ENCODE measurements at regions not wholly inside any gene's neighbourhood (a gene's known extent, or its start where the extent isn't known, plus 50 kb on each side); places are given as distances from the start of the nearest gene placed in this dataset.

- Histone ChIP-seq H3K9me3 (no peaks in the 10 kb centered on the region), H3K36me3 (no peaks in the 10 kb centered on the region), H3K4me1 (no peaks in the 10 kb centered on the region), H3K27ac (no peak overlapping the region), H3K27me3 (no peaks in the 10 kb centered on the region), H3K4me3 (no peak overlapping the region)
- intact Hi-C loops (cut with DNase I), result loop anchor here (5.0 kb wide), 2 partner anchors 162 to 342 kb away; no protein-coding TSS in a partner anchor
- DNase-seq, result no peak
- WGBS, 2 donors, result 0 to 3% methylated on average over 1 of the region's 1 CpG
- TF ChIP-seq CTCF (IDR thresholded peaks at IDR 0.05) (peak in 2 of 4 experiments; percentile 16 to 34), POLR2AphosphoS5 (IDR thresholded peaks at IDR 0.05) (no peak)
These were observed 99.3 kb upstream of the ARMCX2 start for GRCh38 chrX:101759000-101759399.

GRCh38 chrX:101750744-101751143 is 91.1 kb upstream of the ARMCX2 start:
- Histone ChIP-seq H3K4me1 (no peaks in the 10 kb centered on the region), H3K4me3 (no peak overlapping the region), H3K36me3 (no peaks in the 10 kb centered on the region), H3K27ac (no peak overlapping the region), H3K27me3 (no peaks in the 10 kb centered on the region), H3K9me3 (no peaks in the 10 kb centered on the region)
- no peak for DNase-seq
- TF ChIP-seq POLR2AphosphoS5 (IDR thresholded peaks at IDR 0.05) (no peak), POLR2A (IDR thresholded peaks at IDR 0.05) (no peak), CTCF (IDR thresholded peaks at IDR 0.05) (no peak), EP300 (IDR thresholded peaks at IDR 0.05) (no peak)
- intact Hi-C loops (cut with DNase I), result no loop called here
- 75 to 83% methylated on average over 4 of the region's 4 CpGs for WGBS, 2 donors

- intact Hi-C loops (cut with DNase I), result no loop called here
- H3K27ac ChIP-seq, result no peak overlapping the region
- no peaks in the 10 kb centered on the region for H3K4me1 ChIP-seq
- H3K4me3 ChIP-seq, result no peak overlapping the region
- H3K27me3 ChIP-seq, result no peaks in the 10 kb centered on the region
- no peaks in the 10 kb centered on the region for H3K9me3 ChIP-seq
- DNase-seq, result no peak
- TF ChIP-seq POLR2AphosphoS5 (IDR thresholded peaks at IDR 0.05), result no peak
- no peak for TF ChIP-seq EP300 (IDR thresholded peaks at IDR 0.05)
- 41 to 73% methylated on average over 3 of the region's 3 CpGs for WGBS, 2 donors
- no peaks in the 10 kb centered on the region for H3K36me3 ChIP-seq
These were observed 89.8 kb upstream of the ARMCX2 start for GRCh38 chrX:101749436-101749835.

- H3K4me3 ChIP-seq, result no peak overlapping the region
- no peaks in the 10 kb centered on the region for H3K36me3 ChIP-seq
- H3K9me3 ChIP-seq, result no peaks in the 10 kb centered on the region
- no peaks in the 10 kb centered on the region for H3K4me1 ChIP-seq
- intact Hi-C loops (cut with DNase I), result no loop called here
- TF ChIP-seq POLR2AphosphoS5 (IDR thresholded peaks at IDR 0.05) (no peak), CTCF (IDR thresholded peaks at IDR 0.05) (no peak), EP300 (IDR thresholded peaks at IDR 0.05) (no peak), POLR2A (IDR thresholded peaks at IDR 0.05) (no peak)
- DNase-seq, result no peak
- WGBS, 2 donors, result 50 to 78% methylated on average over 3 of the region's 3 CpGs
- H3K27me3 ChIP-seq, result no peaks in the 10 kb centered on the region
- H3K27ac ChIP-seq, result no peak overlapping the region
These were observed 85.4 kb upstream of the ARMCX2 start for GRCh38 chrX:101745046-101745445.

GRCh38 chrX:101744085-101744484 is 84.4 kb upstream of the ARMCX2 start:
- no peaks in the 10 kb centered on the region for H3K9me3 ChIP-seq
- no peak overlapping the region for H3K27ac ChIP-seq
- DNase-seq, result no peak
- intact Hi-C loops (cut with DNase I), result no loop called here
- WGBS, 2 donors, result 46 to 67% methylated on average over 3 of the region's 3 CpGs
- TF ChIP-seq CTCF (IDR thresholded peaks at IDR 0.05) (no peak), EP300 (IDR thresholded peaks at IDR 0.05) (no peak), POLR2A (IDR thresholded peaks at IDR 0.05) (no peak), POLR2AphosphoS5 (IDR thresholded peaks at IDR 0.05) (no peak)
- no peaks in the 10 kb centered on the region for H3K27me3 ChIP-seq
- no peak overlapping the region for H3K4me3 ChIP-seq
- no peaks in the 10 kb centered on the region for H3K4me1 ChIP-seq
- H3K36me3 ChIP-seq, result no peaks in the 10 kb centered on the region

Measured in sigmoid colon (tissue), 6 donors.